GM19467 (cell line): ENCODE measurements at regions not wholly inside any gene's neighbourhood (a gene's known extent, or its start where the extent isn't known, plus 50 kb on each side); places are given as distances from the start of the nearest gene placed in this dataset.
"Not testable (repeated sequence)": the region's sequence is repeated elsewhere in the genome, so short reads cannot be mapped to it uniquely, and the experiment has no call there.

ENCODE experiments used
- ATAC-seq: cut with Tn5 transposase; IDR thresholded peaks from one replicate; pipeline ENCODE4 v1.9.1; 2021; ENCODE audit warnings: mild to moderate bottlenecking, moderate library complexity; ENCODE audit not compliant: unreplicated experiment

DNA sequence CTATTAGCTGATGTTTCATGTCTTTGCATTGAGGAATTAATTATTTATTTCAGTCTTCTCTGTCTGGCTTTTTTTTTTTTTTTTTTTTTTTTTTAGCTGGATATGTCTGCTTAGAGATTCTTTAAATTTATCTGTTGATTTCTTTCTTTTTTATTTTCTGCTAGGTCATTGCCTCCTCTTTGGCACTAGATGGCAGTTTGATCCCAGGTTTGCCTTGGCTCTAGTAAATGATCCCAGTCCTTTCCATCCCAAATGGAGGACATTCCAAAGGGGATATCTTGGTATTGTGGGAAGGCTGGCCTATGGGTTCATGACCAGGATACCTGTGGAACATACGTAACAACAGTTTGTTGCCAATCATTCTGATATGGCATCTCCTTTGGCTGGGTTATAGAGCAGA, 339.5 kb upstream of the GCFC2 start:
- ATAC-seq = no peak

DNA sequence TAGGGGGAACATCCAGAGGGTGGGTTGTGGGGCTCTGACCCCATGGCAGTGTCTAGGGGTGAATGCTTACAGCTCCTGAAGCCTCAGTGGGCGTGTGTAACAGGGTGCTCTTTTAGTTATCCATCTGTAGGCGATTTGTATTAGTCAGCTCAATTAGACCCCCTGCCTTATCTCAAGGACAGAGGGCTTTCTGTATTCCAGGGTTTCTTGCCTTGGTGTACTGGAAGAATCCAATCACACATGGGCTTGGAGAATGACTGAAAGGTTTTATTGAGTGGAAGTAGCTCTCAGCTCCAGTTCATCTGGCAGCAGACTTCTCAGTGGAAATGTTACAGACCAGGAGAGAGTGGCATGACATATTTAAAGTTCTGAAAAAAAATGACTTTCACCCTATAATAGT, 334.0 kb upstream of the GCFC2 start:
- ATAC-seq = no peak

DNA sequence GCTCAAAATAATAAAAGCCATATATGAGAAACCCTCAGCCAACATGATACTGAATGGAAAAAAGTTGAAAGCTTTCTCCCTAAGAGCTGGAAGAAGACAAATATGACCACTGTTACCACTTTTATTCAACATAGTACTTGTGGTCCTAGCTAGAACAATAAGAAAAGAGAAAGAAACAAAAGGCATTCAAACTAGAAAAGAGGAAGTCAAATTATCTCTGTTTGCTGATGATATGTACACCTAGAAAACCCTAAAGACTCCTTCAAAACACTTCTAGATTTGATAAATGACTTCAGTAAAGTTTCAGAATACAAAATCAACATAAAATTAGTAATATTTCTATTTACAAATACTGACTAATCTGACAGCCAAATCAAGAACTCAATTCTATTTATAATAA, 328.8 kb upstream of the GCFC2 start:
- no peak for ATAC-seq

DNA sequence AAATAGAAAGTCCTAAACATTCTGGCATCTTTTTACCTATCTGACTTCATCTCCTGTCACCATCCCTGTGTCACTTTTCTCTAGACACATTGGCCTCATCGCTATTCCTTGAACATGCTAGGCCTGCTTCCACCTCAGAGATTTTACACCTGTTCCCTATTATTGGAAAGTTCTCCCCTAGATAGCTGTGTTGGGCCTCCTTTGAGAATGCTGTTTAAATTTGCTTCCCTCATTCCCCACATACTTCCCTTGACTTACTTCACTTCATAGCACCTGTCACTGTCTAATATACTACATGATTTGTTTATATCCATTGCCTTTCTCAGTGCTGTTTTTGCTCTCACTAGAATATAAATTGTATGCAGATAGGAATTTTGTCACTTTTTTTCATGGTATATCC, 317.0 kb upstream of the GCFC2 start:
- ATAC-seq = no peak

DNA sequence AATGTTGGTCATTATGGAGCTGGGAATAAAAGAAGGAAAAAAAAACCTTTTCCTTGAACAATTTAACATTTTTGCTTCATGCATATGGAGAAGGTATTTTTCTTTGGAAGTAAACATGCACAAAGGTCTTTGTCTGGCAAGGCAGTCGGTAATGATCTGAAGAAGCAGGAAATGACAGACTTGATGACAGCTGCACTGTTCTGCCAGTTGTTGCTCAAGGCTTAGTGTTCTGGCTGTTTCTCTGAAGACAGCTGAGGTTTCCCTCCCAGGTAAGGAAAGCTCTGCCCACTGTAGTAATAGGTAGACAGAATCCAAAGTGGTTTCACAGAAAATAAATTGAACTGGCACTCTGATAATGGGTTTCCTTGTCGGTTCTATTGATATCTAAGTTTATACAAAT, 308.4 kb upstream of the GCFC2 start:
- ATAC-seq = no peak

DNA sequence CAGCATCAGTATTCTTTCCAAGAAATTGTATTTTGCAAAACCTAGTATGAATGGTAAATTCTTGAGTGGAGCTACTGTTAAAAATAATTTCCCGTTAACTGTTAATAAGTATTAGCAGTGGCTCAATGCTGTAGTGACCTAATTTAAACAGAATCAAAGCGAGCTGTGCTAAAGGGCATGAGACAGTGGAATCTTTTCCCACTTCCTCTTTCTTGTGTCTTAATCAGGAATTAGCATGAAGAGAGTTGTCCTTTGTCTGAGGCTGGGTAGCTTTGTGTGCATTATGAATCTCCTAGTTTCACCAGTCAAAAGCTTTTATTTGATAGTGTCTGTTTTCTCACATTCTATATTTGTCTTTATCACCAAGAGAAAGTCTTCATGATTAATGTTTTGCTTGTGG, 298.8 kb upstream of the GCFC2 start:
- no peak for ATAC-seq

DNA sequence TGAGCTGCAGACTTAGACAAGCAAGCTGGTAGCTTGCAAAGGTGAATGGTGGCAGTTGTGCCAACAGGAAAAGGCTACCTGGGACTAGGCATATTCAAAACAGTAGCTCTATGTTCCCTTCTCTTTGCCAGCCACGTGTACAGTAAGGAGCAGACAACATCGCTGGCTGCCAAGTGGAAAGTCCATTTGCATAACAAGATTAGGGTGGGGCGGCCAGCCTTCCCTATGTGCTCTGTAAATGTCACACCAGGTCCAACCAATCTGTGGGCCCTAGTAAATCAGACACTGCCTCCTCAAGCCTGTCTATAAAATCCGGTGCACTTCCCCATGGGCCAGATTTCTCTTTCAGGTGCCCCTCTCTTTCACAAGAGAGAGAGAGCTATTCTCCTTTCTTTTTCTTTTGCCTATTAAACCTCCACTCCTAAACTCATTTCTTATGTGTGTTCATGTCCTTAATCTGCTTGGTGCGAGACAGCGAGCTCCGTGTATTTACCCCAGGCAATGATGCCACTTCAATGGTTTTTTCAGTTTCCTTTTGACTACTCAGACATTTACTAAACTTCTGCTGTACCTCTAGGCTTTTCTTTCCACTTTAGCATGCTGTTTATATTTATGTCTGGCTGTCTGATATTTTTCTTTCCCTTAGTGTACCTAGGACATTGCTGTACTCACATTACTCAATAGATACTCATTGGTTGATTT, 297.4 kb upstream of the GCFC2 start:
- ATAC-seq = no peak

DNA sequence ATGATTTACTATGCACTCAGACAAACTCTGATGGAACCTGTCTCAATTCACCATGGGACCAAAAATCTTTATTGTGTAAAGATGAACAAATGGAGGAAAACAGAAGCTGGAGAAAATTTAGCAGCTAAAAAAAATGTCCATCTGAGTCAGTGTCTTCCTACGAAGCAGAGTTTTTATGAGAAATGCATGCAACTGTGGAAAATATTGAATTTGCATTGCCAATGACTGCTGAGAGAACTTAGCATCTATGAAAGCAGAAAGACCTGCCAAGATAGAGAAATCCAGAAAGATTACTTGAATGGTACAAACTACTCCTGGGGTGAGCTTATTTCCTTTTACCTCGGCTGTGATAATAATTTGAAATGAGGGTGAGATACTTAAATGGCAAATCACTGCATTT, 289.7 kb upstream of the GCFC2 start:
- no peak for ATAC-seq

DNA sequence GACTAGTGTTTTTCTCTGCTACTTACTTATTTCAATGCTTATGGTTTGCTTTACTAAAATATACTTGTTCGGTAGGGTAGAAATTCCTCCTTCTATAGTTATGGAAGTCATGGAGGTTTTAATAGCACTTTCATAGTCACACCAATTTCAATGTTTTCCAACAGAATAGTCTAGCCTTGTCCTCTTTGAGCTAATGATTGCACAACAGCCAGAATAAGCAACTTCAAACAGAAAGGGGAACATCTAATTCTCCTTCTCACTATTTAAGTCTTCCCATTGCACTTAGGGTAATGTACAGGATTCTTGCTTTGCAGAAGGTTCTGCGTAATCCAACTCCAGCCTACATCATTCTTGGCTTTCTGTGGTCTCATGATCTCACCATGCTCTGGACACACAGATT, 287.7 kb upstream of the GCFC2 start:
- ATAC-seq = no peak

DNA sequence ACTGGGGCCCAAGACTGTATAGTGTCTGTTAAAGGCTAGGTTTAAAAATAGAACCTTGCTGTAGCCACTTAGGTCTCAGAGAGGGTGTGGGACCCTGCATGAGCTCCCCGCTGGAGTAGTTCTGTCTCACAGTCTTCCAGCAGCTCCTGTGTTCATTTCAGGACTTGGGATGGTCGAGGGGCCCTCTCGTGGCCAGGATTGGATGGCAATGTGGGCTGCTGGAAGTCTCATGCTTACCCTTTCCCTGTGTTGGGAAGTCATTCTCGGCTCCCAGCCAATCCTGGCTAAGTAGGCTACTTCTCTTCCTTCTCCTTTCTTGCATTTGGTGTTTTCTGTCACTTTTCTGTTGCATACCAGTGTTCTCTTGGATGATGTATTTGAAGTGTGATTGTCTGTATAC, 284.0 kb upstream of the GCFC2 start:
- no peak for ATAC-seq

DNA sequence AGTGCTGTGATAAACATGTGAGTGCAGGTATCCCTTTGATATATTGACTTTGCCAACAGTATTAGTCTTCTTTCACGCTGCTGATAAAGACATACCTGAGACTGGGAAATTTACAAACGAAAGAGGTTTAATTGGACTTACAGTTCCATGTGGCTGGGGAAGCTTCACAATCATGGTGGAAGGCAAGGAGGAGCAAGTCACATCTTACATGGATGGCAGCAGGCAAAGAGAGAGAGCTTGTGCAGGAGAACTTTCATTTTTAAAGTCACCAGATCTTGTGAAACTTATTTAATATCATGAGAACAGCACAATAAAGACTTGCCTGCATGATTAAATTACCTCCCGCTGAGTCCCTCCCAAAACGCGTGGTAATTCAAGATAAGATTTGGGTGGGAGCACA, 277.9 kb upstream of the GCFC2 start:
- not testable (repeated sequence) for ATAC-seq

DNA sequence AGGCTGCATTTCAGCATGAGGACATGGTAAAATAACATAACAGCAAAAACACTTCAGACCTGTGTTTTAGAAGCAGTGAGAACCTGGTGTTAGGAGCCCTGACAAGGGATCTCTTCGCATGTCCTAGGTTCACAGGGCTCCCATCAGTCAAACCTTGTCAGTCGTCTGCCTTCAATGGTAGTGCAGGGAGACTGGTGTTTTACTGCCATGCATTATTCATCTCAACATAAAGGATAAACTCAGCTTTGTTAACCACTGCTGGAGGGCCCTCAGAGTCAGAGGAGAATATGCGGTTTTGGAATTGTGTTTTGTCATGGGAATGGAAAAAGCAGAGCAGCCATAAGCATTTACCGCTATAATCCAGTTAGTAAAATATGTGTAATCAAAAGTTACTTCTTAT, 275.9 kb upstream of the GCFC2 start:
- no peak for ATAC-seq

DNA sequence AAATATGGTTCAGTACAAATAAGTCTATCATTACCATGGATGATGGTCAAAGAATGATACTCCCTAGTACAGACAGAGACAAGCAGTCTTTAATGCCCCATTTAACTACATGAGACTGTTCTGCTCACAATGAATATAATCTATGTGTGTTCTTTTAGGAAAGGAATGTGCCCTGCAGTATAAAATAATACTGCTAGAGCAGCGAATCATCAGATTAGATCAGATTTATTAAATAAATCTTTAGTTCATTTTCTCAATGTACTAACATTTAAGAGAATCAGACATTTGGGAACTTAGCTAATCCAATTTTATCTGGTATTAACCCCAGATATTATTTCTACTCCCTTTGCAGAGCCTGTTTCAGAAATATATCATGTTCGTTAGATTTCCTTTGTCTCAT, 272.0 kb upstream of the GCFC2 start:
- no peak for ATAC-seq

DNA sequence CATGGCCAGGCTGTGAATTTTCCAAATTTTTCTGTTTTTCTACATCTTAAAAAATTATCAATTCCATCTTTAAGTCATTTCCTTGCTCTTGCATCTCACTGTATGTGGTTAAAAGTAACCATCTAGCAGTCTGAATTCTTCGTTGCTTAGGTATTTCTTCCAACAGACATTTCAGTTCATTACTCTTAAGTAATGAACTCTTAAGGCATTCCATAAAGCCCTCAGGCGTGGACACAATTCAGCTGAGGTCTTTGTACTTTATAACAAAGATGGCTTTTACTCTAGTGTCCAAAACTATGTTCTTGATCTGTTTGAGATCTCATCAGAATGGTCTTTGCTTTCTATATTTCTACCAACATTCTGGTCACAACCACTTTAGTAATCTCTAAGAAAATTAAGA, 253.9 kb upstream of the GCFC2 start:
- no peak for ATAC-seq

DNA sequence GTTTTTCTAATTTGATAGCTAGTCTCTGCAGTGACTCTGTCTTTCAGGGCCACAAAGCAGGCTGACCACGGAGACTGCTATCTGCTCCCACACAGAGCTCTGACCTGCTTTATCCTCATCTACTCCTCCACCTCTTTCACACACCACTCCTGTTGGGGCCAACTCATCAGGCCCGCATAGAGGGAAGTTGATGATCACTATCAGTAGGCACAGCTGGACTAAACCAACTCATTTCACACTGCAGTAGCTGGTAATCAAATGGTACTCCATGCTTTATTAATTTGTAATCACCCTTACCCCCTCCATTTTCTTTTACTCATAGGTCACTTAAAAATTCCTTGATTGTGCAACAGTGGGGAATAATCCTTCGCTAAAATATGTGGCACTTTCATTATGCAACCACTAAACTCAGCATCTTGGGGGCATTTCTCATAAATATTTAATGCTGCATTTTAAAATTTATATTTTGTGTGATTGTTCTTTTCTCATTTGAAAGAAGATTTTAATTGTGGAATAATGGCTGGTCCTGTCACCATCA, 249.8 kb upstream of the GCFC2 start:
- ATAC-seq = no peak

DNA sequence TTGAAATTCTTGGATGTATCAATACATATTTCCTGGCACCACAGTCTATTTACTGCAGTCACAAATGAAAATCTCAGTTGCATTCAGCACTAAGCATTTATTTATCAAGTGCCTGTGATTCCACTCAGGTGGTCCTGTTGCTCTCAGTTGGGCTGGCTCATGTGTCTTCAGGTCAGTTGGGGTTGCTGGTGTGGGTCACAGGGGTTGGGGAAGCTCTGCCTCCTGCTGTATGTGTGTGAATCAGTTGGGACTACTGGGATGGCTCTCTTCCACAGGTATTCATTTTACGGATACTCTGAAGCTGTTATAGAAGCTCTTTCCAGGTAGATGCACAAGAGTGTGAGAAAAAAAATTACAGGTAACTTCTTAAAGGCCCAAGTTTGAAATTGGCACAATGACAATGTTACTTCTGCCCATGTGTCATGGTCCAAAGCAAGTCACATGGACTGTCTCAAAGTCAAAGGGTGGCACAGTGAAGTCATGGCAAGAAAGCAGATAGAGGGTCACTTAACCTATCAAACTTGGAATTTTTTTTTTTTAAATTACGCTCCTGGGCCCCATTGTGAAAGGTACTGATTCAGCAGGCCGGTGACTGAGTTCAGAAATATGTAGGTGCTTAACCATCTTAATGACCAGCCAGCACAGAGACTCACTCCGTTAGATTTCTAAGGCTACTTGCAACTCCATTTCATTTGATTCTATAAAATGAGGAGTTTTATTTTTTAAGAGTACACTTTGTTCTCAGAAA, 249.2 kb upstream of the GCFC2 start:
- ATAC-seq = no peak

DNA sequence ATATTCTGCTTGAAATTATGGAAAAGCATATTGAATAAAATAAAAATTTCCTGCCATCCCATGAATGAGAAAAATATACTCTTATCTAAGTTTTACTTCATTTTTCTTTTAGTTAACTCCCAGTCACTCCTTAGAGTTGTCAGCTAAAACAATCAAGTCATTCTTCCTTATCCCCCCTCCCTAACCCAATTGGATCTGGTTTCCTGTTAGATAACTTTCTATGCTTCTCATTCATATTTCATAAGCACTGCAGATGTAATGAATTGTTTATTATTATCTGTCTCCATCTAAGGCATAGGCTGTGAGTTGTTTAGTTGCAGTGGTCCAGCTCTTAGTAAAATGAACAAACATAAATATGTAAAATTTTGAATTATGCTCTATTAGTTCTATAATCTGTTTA, 244.0 kb upstream of the GCFC2 start:
- no peak for ATAC-seq

DNA sequence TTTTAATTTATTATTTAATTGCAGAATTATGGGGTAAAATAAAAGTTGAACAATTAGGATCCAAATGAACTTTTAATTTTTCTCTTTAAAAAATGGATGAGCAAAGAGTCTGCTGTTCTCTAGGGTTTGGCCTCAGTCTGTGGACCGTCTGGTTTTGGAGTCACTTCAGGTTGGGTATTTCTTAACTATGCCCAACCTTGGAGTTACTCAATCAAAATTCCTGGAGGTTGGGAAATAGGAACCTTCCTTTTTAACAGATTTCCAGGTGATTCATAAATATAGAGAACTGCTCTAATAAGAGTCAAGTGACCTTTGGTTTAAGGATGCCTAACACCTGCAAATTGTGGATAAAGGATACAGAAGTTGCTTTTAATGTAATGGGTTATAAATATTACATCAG, 241.5 kb upstream of the GCFC2 start:
- ATAC-seq = no peak

DNA sequence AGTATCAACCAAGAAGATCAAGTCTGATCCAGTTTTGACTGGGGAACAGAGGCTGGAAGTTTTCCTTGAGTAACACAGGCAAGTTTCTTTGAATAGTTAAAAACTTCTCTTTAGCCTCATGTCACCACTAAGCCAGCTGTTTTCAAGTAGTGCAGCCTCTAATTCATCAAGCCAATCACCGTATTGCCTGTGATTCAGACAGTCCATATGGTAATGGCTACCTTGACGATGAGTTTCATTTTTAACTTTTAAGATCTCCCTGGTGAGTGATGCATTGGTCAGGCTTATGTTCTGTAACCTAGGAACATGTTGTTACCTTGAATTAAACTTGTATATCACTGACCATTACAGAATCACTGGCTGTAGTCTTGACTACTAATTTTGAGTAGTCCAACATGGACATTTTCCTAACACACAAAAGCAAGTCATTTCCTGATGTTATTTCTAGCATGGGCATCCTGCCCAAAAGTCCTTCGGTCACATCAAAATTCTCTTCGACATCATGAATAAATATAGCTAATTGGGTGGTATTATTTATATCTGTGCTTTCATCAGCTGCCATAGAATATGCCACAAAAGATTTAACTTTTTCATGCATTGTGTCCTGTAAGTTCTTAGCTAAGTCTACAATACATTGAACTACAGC, 238.8 kb upstream of the GCFC2 start:
- no peak for ATAC-seq

DNA sequence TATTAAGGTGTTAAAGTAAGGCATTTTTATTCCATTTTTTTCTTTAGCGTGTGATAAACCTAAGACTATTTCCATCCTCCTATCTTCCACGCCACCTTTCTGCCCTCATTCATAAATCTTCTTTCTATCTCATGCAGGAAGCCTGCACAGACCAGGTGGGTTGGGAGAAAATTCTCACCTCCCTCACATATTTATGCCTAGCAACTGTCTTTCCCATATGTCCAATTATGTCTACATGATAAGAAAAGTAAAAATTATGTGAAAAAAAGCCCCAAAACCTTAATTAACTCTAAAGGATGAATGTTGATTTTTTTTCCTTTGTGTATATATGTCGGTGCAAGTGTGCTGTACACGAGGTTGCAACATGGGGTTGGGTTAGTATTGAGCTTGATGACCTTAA, 225.6 kb upstream of the GCFC2 start:
- no peak for ATAC-seq

DNA sequence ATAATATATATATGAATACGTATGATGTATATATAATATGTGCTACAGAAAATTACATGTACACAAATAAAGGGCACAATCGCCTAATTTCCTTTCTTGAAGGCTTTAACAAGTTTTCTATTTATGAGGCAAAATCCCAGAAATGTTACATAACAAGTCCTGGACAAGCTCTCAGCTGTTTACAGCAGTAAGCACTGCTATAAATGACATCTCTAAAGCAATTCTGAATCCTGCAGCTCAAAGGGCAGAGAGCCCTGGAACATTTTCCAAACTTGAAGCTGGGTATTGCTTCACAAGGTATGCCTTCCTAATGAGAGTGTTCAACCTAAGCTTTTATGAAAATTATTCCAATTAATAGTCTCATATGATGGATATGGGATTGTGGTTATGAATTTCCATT, 222.3 kb upstream of the GCFC2 start:
- ATAC-seq = no peak

DNA sequence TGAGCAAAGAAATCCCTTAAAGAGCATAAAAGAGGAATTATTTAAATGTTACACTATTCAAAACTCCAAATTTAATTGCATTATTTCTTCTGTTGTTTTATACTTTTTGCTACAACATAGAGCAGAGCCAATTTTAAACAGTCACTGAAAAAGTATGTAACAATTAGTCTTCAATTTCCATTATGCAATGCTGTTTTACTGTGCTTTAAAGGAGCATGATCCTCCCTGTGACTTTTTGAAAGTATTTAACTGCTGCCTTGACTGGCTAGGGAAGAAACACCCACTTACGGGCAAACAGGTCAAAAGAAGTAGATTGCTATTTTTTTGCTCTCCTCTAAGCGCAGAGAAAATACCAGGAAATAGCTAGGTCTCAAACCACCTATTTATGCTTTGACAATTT, 217.4 kb upstream of the GCFC2 start:
- no peak for ATAC-seq
